GF-D8 (cell line): ENCODE measurements at regions not wholly inside any gene's neighbourhood (a gene's known extent, or its start where the extent isn't known, plus 50 kb on each side); places are given as distances from the start of the nearest gene placed in this dataset.
"Not testable (repeated sequence)": the region's sequence is repeated elsewhere in the genome, so short reads cannot be mapped to it uniquely, and the experiment has no call there.

Experiments used
- DNase-seq: peaks from one replicate; lab custom pipeline; 2025; lab: John Stamatoyannopoulos, UW

GRCh38 chr1:229710746-229711145 lies 84.7 kb downstream of the URB2 start:
- DNase-seq = no peak

GRCh38 chr1:229714306-229714705 lies 88.3 kb downstream of the URB2 start:
- no peak for DNase-seq

- DNase-seq = no peak
Measured at GRCh38 chr1:229714964-229715603, 89.0 kb downstream of the URB2 start.

- DNase-seq = no peak
Measured at GRCh38 chr1:229716069-229716468, 90.0 kb downstream of the URB2 start.

GRCh38 chr1:229716704-229717103 lies 90.7 kb downstream of the URB2 start:
- DNase-seq = no peak

GRCh38 chr1:229717786-229718576 lies 91.9 kb downstream of the URB2 start:
- no peak for DNase-seq

- no peak for DNase-seq
Measured at GRCh38 chr1:229726061-229726460, 100.0 kb downstream of the URB2 start.

- DNase-seq = no peak
Measured at GRCh38 chr1:229729916-229730315, 103.9 kb downstream of the URB2 start.

- no peak for DNase-seq
Measured at GRCh38 chr1:229730573-229730972, 104.5 kb downstream of the URB2 start.

GRCh38 chr1:229732061-229732460 lies 106.0 kb downstream of the URB2 start:
- no peak for DNase-seq

GRCh38 chr1:229736376-229736775 lies 110.3 kb downstream of the URB2 start:
- DNase-seq = no peak

- DNase-seq = not testable (repeated sequence)
Measured at GRCh38 chr1:229742614-229743013, 116.6 kb downstream of the URB2 start.

GRCh38 chr1:229749992-229750391 lies 123.9 kb downstream of the URB2 start:
- DNase-seq = no peak

- DNase-seq = no peak
Measured at GRCh38 chr1:229751610-229752009, 125.6 kb downstream of the URB2 start.

- no peak for DNase-seq
Measured at GRCh38 chr1:229752679-229753078, 126.6 kb downstream of the URB2 start.

- no peak for DNase-seq
Measured at GRCh38 chr1:229753764-229754551, 127.9 kb downstream of the URB2 start.

- DNase-seq = no peak
Measured at GRCh38 chr1:229756666-229757065, 130.6 kb downstream of the URB2 start.

- no peak for DNase-seq
Measured at GRCh38 chr1:229757226-229757625, 131.2 kb downstream of the URB2 start.

GRCh38 chr1:229758101-229759036 lies 132.3 kb downstream of the URB2 start:
- DNase-seq = no peak

GRCh38 chr1:229759037-229759435 lies 133.0 kb downstream of the URB2 start:
- no peak for DNase-seq

- no peak for DNase-seq
Measured at GRCh38 chr1:229759586-229759985, 133.5 kb downstream of the URB2 start.
